T-helper 1 cell treated with Interleukin-12 subunit alpha and Interleukin-12 subunit beta and Interleukin-4 antibody, amounts not matched to agents 30 ng/mL and 1 ng/mL, for 36 hours (primary cell): ENCODE measurements at regions not wholly inside any gene's neighbourhood (a gene's known extent, or its start where the extent isn't known, plus 50 kb on each side); places are given as distances from the start of the nearest gene placed in this dataset.
"Not testable (repeated sequence)": the region's sequence is repeated elsewhere in the genome, so short reads cannot be mapped to it uniquely, and the experiment has no call there.

Source experiments
- intact Hi-C: fragments of 100-400 bp; cut with micrococcal nuclease; formaldehyde crosslinking; loops from one replicate; pipeline ENCODE4 v1.15.1; 2024

GRCh38 chr4:58871509-58871908, 1761.3 kb upstream of the IGFBP7 start:
- intact Hi-C loops = no loop called here

- intact Hi-C loops = no loop called here
These were observed 1738.8 kb upstream of the IGFBP7 start for GRCh38 chr4:58849026-58849425.

GRCh38 chr4:58843455-58843854, 1733.3 kb upstream of the IGFBP7 start:
- intact Hi-C loops = no loop called here

- intact Hi-C loops = no loop called here
These were observed 1722.9 kb upstream of the IGFBP7 start for GRCh38 chr4:58833126-58833525.

GRCh38 chr4:58825278-58825677, 1715.1 kb upstream of the IGFBP7 start:
- intact Hi-C loops = no loop called here

- intact Hi-C loops = not testable (repeated sequence)
These were observed 1708.4 kb upstream of the IGFBP7 start for GRCh38 chr4:58818560-58818959.

- intact Hi-C loops = no loop called here
These were observed 1699.8 kb upstream of the IGFBP7 start for GRCh38 chr4:58809948-58810347.

GRCh38 chr4:58809366-58809765, 1699.2 kb upstream of the IGFBP7 start:
- intact Hi-C loops = no loop called here

GRCh38 chr4:58808817-58809216, 1698.6 kb upstream of the IGFBP7 start:
- intact Hi-C loops = no loop called here

GRCh38 chr4:58807843-58808615, 1697.8 kb upstream of the IGFBP7 start:
- intact Hi-C loops = no loop called here

GRCh38 chr4:58776627-58777026, 1666.4 kb upstream of the IGFBP7 start:
- intact Hi-C loops = no loop called here

GRCh38 chr4:58767598-58767997, 1657.4 kb upstream of the IGFBP7 start:
- intact Hi-C loops = no loop called here

GRCh38 chr4:58766763-58767162, 1656.6 kb upstream of the IGFBP7 start:
- intact Hi-C loops = no loop called here

GRCh38 chr4:58761563-58761962, 1651.4 kb upstream of the IGFBP7 start:
- intact Hi-C loops = no loop called here

GRCh38 chr4:58760737-58761136, 1650.6 kb upstream of the IGFBP7 start:
- intact Hi-C loops = no loop called here

- intact Hi-C loops = no loop called here
These were observed 1649.9 kb upstream of the IGFBP7 start for GRCh38 chr4:58760100-58760499.

GRCh38 chr4:58749206-58749605, 1639.0 kb upstream of the IGFBP7 start:
- intact Hi-C loops = no loop called here

GRCh38 chr4:58740897-58741296, 1630.7 kb upstream of the IGFBP7 start:
- intact Hi-C loops = no loop called here

GRCh38 chr4:58739275-58739674, 1629.1 kb upstream of the IGFBP7 start:
- intact Hi-C loops = no loop called here

- intact Hi-C loops = no loop called here
These were observed 1628.2 kb upstream of the IGFBP7 start for GRCh38 chr4:58738375-58738774.

- intact Hi-C loops = no loop called here
These were observed 1624.0 kb upstream of the IGFBP7 start for GRCh38 chr4:58734030-58734674.

- intact Hi-C loops = no loop called here
These were observed 1622.8 kb upstream of the IGFBP7 start for GRCh38 chr4:58732973-58733372.

GRCh38 chr4:58723954-58724353, 1613.8 kb upstream of the IGFBP7 start:
- intact Hi-C loops = no loop called here
